Thyroid gland (tissue), 4 donors: ENCODE measurements at regions not wholly inside any gene's neighbourhood (a gene's known extent, or its start where the extent isn't known, plus 50 kb on each side); places are given as distances from the start of the nearest gene placed in this dataset.

Source experiments
- DNase-seq, 2 donors: peaks; one replicate each; pipeline ENCODE4 v3.0.0-alpha.2; 2019
- H3K27ac ChIP-seq, 3 donors: fragments of 200-600 bp; sonication (generic); 1 replicate in 2 of 3; 2 replicates in 1 of 3; pipeline ENCODE4 v1.5.1; 2016 to 2019; ENCODE audit warnings: mild to moderate bottlenecking in 1 of 3, moderate library complexity in 1 of 3
- H3K27me3 ChIP-seq: fragments of 200-600 bp; sonication (generic); one replicate; pipeline ENCODE4 v1.5.1; 2019
- H3K36me3 ChIP-seq, 2 donors: fragments of 200-600 bp; sonication (generic); one replicate each; pipeline ENCODE4 v1.5.1; 2016 to 2019
- H3K4me1 ChIP-seq, 2 donors: fragments of 200-600 bp; sonication (generic); one replicate each; pipeline ENCODE4 v1.5.1; 2017 to 2019
- H3K4me3 ChIP-seq, 3 donors: fragments of 200-600 bp; sonication (generic); replicated peaks in 1 of 3; 1 replicate in 2 of 3; 2 replicates in 1 of 3; pipeline ENCODE4 v1.5.1; 2016; ENCODE audit warnings: mild to moderate bottlenecking in 1 of 3
- H3K9me3 ChIP-seq: fragments of 200-600 bp; sonication (generic); one replicate; pipeline ENCODE4 v1.5.1; 2017
- POLR2A ChIP-seq, 2 donors: fragments of 450-650 bp; IDR thresholded peaks; one replicate each; pipeline ENCODE4 v1.6.1; 2017; ENCODE audit warnings: antibody characterized with exemption in 2 of 2, mild to moderate bottlenecking in 2 of 2, moderate library complexity in 1 of 2
- whole genome bisulfite sequencing, 2 donors: methylation state at CpG; one replicate each; pipeline ENCODE4 v1.1.5; 2017; 5-methylcytosine and 5-hydroxymethylcytosine counted together
- intact Hi-C: fragments of 100-400 bp; cut with DNase I; formaldehyde crosslinking; loops from one replicate; pipeline ENCODE4 v1.15.1; 2023
- TF ChIP-seq, protein P1 (sequence below), 6 experiments: fragments of 200-600 bp in 3 of 6; fragments of 450-650 bp in 3 of 6; sonication (generic) in 3 of 6; IDR thresholded peaks; one replicate each; pipeline ENCODE4 v1.5.1; 2016 to 2019; ENCODE audit warnings: antibody characterized with exemption in 6 of 6, mild to moderate bottlenecking in 2 of 6, inconsistent platforms in 1 of 6, moderate library complexity in 1 of 6

DNA sequence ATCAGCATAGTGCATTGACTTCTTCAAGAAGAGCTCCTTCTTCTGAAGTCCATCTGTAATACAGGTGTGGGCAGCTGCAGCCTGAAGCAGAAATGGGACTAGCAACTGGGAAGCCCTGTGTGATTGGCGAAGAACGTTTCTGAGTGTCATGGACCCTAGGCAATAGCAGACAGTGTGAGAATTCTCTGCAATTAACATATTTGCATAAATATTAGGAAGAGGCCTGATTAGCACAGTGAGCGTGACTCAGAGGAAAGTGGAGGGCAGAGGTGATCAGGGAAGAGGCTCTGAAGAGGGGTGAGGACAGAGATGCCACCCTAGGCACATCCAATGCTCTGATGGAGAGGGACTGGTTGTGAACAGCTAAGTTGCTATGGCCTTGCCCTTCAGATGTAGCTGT, 171.2 kb upstream of the ZBED5 start:
- Histone ChIP-seq H3K4me3 (no peak overlapping the region), H3K9me3 (no peaks in the 10 kb centered on the region), H3K36me3 (no peaks in the 10 kb centered on the region), H3K27ac (no peak overlapping the region), H3K4me1 (no peaks in the 10 kb centered on the region), H3K27me3 (no peaks in the 10 kb centered on the region)
- no peak for TF ChIP-seq POLR2A (IDR thresholded peaks at IDR 0.05)
- TF ChIP-seq, protein P1, sequence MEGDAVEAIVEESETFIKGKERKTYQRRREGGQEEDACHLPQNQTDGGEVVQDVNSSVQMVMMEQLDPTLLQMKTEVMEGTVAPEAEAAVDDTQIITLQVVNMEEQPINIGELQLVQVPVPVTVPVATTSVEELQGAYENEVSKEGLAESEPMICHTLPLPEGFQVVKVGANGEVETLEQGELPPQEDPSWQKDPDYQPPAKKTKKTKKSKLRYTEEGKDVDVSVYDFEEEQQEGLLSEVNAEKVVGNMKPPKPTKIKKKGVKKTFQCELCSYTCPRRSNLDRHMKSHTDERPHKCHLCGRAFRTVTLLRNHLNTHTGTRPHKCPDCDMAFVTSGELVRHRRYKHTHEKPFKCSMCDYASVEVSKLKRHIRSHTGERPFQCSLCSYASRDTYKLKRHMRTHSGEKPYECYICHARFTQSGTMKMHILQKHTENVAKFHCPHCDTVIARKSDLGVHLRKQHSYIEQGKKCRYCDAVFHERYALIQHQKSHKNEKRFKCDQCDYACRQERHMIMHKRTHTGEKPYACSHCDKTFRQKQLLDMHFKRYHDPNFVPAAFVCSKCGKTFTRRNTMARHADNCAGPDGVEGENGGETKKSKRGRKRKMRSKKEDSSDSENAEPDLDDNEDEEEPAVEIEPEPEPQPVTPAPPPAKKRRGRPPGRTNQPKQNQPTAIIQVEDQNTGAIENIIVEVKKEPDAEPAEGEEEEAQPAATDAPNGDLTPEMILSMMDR (IDR thresholded peaks at IDR 0.05) = no peak
- DNase-seq = no peak
- 92 to 98% methylated on average over 3 of the region's 3 CpGs for WGBS, 2 donors
- intact Hi-C loops = loop anchor here (2.0 kb wide), 1 partner anchor 758 kb away; no protein-coding TSS in a partner anchor

DNA sequence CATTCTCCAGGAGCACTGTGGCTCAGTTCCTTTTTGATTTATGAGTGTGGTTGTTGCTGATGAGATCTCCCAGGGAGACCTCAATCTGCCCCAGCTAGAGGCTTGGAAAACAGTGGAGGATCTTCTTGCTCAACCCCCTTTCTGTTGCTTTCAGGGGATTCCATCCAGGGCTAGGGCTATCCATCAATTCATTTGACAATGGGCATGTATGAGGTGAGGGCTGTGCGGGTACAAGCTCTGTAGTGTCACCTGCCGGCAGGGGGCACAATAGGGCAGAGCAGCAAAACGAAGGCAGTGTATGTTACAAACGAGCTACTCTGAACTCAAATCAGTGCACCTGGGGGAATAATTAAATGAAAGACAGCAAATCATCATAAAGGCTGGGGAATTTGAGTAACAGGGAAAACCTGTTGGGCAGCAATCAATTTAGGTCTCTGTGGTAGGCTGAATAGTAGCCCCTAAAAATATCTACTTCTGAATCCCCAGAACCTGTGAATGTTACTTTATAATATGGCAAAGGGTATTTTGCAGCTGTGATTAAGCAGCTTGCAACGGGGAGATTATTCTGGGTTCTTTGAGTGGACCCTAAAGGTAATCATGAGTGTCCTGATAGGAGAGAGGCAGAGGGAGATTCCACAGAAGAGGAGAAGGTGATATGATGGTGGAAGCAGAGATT, 170.3 kb upstream of the ZBED5 start:
- DNase-seq = peak; percentile 75 to 82
- WGBS, 2 donors = 23 to 30% methylated on average over 5 of the region's 5 CpGs
- Histone ChIP-seq H3K36me3 (no peaks in the 10 kb centered on the region), H3K27ac (no peak overlapping the region), H3K4me3 (no peak overlapping the region), H3K4me1 (no peaks in the 10 kb centered on the region), H3K9me3 (no peaks in the 10 kb centered on the region), H3K27me3 (no peaks in the 10 kb centered on the region)
- no peak for TF ChIP-seq POLR2A (IDR thresholded peaks at IDR 0.05)
- TF ChIP-seq, protein P1 (IDR thresholded peaks at IDR 0.05) = peak; percentile 40 to 78 (median 74)
- intact Hi-C loops = loop anchor here (2.0 kb wide), 1 partner anchor 759 kb away; no protein-coding TSS in a partner anchor

DNA sequence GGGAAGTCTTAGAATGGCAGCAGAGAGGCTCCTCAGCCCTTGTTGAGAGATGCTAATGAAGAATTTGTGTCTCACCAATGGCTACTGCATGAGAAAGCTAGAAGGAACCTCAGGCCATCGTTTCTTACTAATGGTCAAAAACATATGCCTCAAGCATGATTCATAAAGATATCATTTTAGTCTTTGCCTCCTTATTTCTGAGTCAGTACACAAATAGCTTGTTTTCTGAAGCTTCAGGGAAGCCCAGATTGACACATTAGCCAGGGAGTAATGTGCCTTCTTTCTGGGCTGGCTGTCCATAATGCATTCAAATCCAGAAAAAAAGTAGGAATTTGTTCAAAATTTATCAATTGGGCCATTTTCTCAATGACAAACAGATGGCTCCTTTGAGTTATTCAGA, 169.4 kb upstream of the ZBED5 start:
- 65 to 67% methylated on average over 1 of the region's 1 CpG for WGBS, 2 donors

DNA sequence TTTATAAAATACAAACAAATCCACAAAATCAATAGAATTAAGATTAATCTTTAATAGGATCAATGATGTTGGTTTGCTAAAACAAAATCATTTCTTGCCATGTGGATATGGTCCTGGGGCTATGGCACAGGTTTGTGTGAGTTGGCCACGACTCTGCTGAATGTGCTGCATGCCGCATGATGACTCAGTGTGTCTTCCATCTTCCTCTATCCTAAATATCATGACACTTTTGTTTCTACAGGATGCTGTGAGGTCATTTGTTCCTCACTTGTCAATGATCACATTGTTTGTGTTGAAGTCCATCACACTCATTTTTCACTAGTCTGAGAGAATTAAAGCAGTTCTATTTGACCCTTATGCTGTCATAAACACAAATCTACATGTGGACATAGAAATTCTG, 167.2 kb upstream of the ZBED5 start:
- 77 to 86% methylated on average over 2 of the region's 2 CpGs for WGBS, 2 donors
- no peak for DNase-seq
- Histone ChIP-seq H3K4me1 (no peaks in the 10 kb centered on the region), H3K9me3 (no peaks in the 10 kb centered on the region), H3K27me3 (no peaks in the 10 kb centered on the region), H3K36me3 (no peaks in the 10 kb centered on the region), H3K27ac (no peak overlapping the region), H3K4me3 (no peak overlapping the region)
- intact Hi-C loops = no loop called here
- TF ChIP-seq, protein P1 (IDR thresholded peaks at IDR 0.05) = no peak
- no peak for TF ChIP-seq POLR2A (IDR thresholded peaks at IDR 0.05)

More for the DNA sequence above, 169.4 kb upstream of the ZBED5 start:
- Histone ChIP-seq H3K4me1 (no peaks in the 10 kb centered on the region), H3K27ac (no peak overlapping the region), H3K9me3 (no peaks in the 10 kb centered on the region), H3K4me3 (no peak overlapping the region), H3K27me3 (no peaks in the 10 kb centered on the region), H3K36me3 (no peaks in the 10 kb centered on the region)
- DNase-seq = no peak
- intact Hi-C loops = no loop called here
- TF ChIP-seq, protein P1 (IDR thresholded peaks at IDR 0.05) = no peak
- no peak for TF ChIP-seq POLR2A (IDR thresholded peaks at IDR 0.05)

DNA sequence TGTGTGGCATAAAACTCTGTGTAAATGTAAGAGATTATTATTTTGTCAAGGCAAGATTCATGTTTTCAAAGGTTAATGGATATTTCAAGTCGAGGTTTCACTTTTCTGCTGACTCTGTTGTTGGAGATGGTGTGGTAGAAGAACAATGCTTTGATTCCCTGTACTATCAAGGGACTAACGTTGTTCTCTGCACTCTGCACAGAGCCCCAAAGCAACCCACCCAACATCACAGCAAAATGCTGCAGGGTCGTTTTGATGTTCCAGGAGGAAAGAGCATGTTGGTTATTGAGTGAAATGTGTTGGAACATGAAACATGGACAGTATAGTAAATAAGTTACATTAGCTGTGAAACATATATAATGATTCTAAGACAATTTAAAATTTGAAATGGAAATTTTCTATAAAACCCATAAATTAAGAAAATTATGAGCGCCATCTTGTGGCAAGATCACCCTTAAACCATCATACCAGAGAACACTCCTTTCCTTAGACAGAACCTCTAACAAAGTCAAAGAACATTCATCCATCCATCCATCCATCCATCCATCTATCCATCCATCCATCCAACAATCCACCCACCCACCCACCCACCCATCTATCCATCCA, 164.4 kb upstream of the ZBED5 start:
- intact Hi-C loops = loop anchor here (5.0 kb wide), 1 partner anchor 230 kb away; no protein-coding TSS in a partner anchor
- TF ChIP-seq, protein P1 (IDR thresholded peaks at IDR 0.05) = peak in 5 of 6 experiments; percentile 18 to 57 (median 51)
- no peak for TF ChIP-seq POLR2A (IDR thresholded peaks at IDR 0.05)
- DNase-seq = no peak
- Histone ChIP-seq H3K27me3 (no peaks in the 10 kb centered on the region), H3K9me3 (no peaks in the 10 kb centered on the region), H3K4me1 (no peaks in the 10 kb centered on the region), H3K36me3 (no peaks in the 10 kb centered on the region), H3K27ac (no peak overlapping the region), H3K4me3 (no peak overlapping the region)
- WGBS, 2 donors = 18 to 33% methylated on average over 4 of the region's 4 CpGs
